ENCODE measurements at regions not wholly inside any gene's neighbourhood (a gene's known extent, or its start where the extent isn't known, plus 50 kb on each side); places are given as distances from the start of the nearest gene placed in this dataset.

- no peak for TF ChIP-seq CTCF (IDR thresholded peaks at IDR 0.05; ENCODE audit: insufficient read depth, low read length, poor library complexity, severe bottlenecking)
- Histone ChIP-seq H3K36me3 (ENCODE audit: control insufficient read depth, insufficient read depth, low read length) (no peaks in the 10 kb centered on the region), H3K27me3 (replicated peaks; ENCODE audit: control insufficient read depth, insufficient read depth, low read length) (no peaks in the 10 kb centered on the region; the same call in 1 of the 2 replicates), H3K4me3 (replicated peaks; ENCODE audit: low read depth, low read length) (no peak overlapping the region)
- no peak for DNase-seq (ENCODE audit: extremely low read depth, insufficient read length)
Observed at GRCh38 chr11:114912826-114913225, 234.5 kb downstream of the NXPE2 start.

GRCh38 chr11:114914231-114915005, 236.1 kb downstream of the NXPE2 start:
- no peak overlapping the region for H3K4me3 ChIP-seq (replicated peaks; ENCODE audit: low read depth, low read length)
- H3K27me3 ChIP-seq (replicated peaks; ENCODE audit: control insufficient read depth, insufficient read depth, low read length): no peaks in the 10 kb centered on the region; the same call in 1 of the 2 replicates
- H3K36me3 ChIP-seq (ENCODE audit: control insufficient read depth, insufficient read depth, low read length): no peaks in the 10 kb centered on the region
- TF ChIP-seq CTCF (IDR thresholded peaks at IDR 0.05; ENCODE audit: insufficient read depth, low read length, poor library complexity, severe bottlenecking): no peak
- no peak for DNase-seq (ENCODE audit: extremely low read depth, insufficient read length)

GRCh38 chr11:114915871-114916805, 237.8 kb downstream of the NXPE2 start:
- no peak overlapping the region for H3K4me3 ChIP-seq (replicated peaks; ENCODE audit: low read depth, low read length)
- TF ChIP-seq CTCF (IDR thresholded peaks at IDR 0.05; ENCODE audit: insufficient read depth, low read length, poor library complexity, severe bottlenecking): no peak
- no peak for DNase-seq (ENCODE audit: extremely low read depth, insufficient read length)
- no peaks in the 10 kb centered on the region; the same call in 1 of the 2 replicates for H3K27me3 ChIP-seq (replicated peaks; ENCODE audit: control insufficient read depth, insufficient read depth, low read length)
- H3K36me3 ChIP-seq (ENCODE audit: control insufficient read depth, insufficient read depth, low read length): no peaks in the 10 kb centered on the region

- no peak for TF ChIP-seq CTCF (IDR thresholded peaks at IDR 0.05; ENCODE audit: insufficient read depth, low read length, poor library complexity, severe bottlenecking)
Observed at GRCh38 chr11:114918286-114918685, 240.0 kb downstream of the NXPE2 start.

GRCh38 chr11:114921697-114922096, 243.4 kb downstream of the NXPE2 start:
- no peak for TF ChIP-seq CTCF (IDR thresholded peaks at IDR 0.05; ENCODE audit: insufficient read depth, low read length, poor library complexity, severe bottlenecking)
- no peak for DNase-seq (ENCODE audit: extremely low read depth, insufficient read length)
- Histone ChIP-seq H3K36me3 (ENCODE audit: control insufficient read depth, insufficient read depth, low read length) (no peaks in the 10 kb centered on the region), H3K4me3 (replicated peaks; ENCODE audit: low read depth, low read length) (no peak overlapping the region), H3K27me3 (replicated peaks; ENCODE audit: control insufficient read depth, insufficient read depth, low read length) (no peaks in the 10 kb centered on the region; the same call in 1 of the 2 replicates)

More at GRCh38 chr11:114918286-114918685, 240.0 kb downstream of the NXPE2 start:
- no peaks in the 10 kb centered on the region; the same call in 1 of the 2 replicates for H3K27me3 ChIP-seq (replicated peaks; ENCODE audit: control insufficient read depth, insufficient read depth, low read length)
- no peak overlapping the region for H3K4me3 ChIP-seq (replicated peaks; ENCODE audit: low read depth, low read length)
- DNase-seq (ENCODE audit: extremely low read depth, insufficient read length): no peak
- no peaks in the 10 kb centered on the region for H3K36me3 ChIP-seq (ENCODE audit: control insufficient read depth, insufficient read depth, low read length)
